ENCODE measurements at regions not wholly inside any gene's neighbourhood (a gene's known extent, or its start where the extent isn't known, plus 50 kb on each side); places are given as distances from the start of the nearest gene placed in this dataset.

- TF ChIP-seq POLR2A (IDR thresholded peaks at IDR 0.05) (no peak), CTCF (IDR thresholded peaks at IDR 0.05) (no peak)
These were observed 1238.7 kb downstream of the TBC1D22A start for GRCh38 chr22:48001101-48001500.

Measured in adrenal gland (tissue), 5 donors.